LoVo (cell line): ENCODE measurements at regions not wholly inside any gene's neighbourhood (a gene's known extent, or its start where the extent isn't known, plus 50 kb on each side); places are given as distances from the start of the nearest gene placed in this dataset.

Experiments
- DNase-seq: peaks from one replicate; pipeline ENCODE4 v3.0.0-alpha.2; 2016; ENCODE audit warnings: low spot score

- no peak for DNase-seq
Observed at GRCh38 chr16:11401161-11402050, 56.1 kb downstream of the RMI2 start.

GRCh38 chr16:11402051-11402744 lies 56.9 kb downstream of the RMI2 start:
- no peak for DNase-seq

GRCh38 chr16:11402745-11403533 lies 57.7 kb downstream of the RMI2 start:
- no peak for DNase-seq

GRCh38 chr16:11403534-11403795 lies 58.2 kb downstream of the RMI2 start:
- DNase-seq, result no peak

GRCh38 chr16:11403920-11404319 lies 58.7 kb downstream of the RMI2 start:
- no peak for DNase-seq

GRCh38 chr16:11404603-11405002 lies 59.3 kb downstream of the RMI2 start:
- no peak for DNase-seq

GRCh38 chr16:11405331-11406176 lies 60.3 kb downstream of the RMI2 start:
- DNase-seq, result no peak

- DNase-seq, result no peak
Observed at GRCh38 chr16:11406177-11406560, 60.9 kb downstream of the RMI2 start.

- DNase-seq, result peak; percentile 54
Observed at GRCh38 chr16:11407047-11407982, 62.1 kb downstream of the RMI2 start.

- no peak for DNase-seq
Observed at GRCh38 chr16:11408216-11408615, 63.0 kb downstream of the RMI2 start.

GRCh38 chr16:11409398-11409797 lies 64.1 kb downstream of the RMI2 start:
- no peak for DNase-seq

- DNase-seq, result no peak
Observed at GRCh38 chr16:11410376-11411058, 65.3 kb downstream of the RMI2 start.

- no peak for DNase-seq
Observed at GRCh38 chr16:11411059-11411550, 65.8 kb downstream of the RMI2 start.

GRCh38 chr16:11412175-11412904 lies 67.1 kb downstream of the RMI2 start:
- DNase-seq, result no peak

- no peak for DNase-seq
Observed at GRCh38 chr16:11412965-11413887, 68.0 kb downstream of the RMI2 start.

GRCh38 chr16:11413907-11414595 lies 68.8 kb downstream of the RMI2 start:
- DNase-seq, result no peak
